OCI-LY1 (cell line): ENCODE measurements at regions not wholly inside any gene's neighbourhood (a gene's known extent, or its start where the extent isn't known, plus 50 kb on each side); places are given as distances from the start of the nearest gene placed in this dataset.

Source experiments
- EZH2 ChIP-seq: fragments of 200-600 bp; sonication (generic), shearing (Covaris generic); IDR thresholded peaks from 2 replicates; pipeline ENCODE4 v1.8.0; 2017; ENCODE audit warnings: borderline replicate concordance, mixed run types, mild to moderate bottlenecking, antibody characterized with exemption, low read length, moderate library complexity, mixed read lengths
- TF ChIP-seq, protein P1 (sequence below): fragments of 200-600 bp; sonication (generic), shearing (Covaris generic); IDR thresholded peaks from 2 replicates; pipeline ENCODE4 v1.5.1; 2017; ENCODE audit warnings: mild to moderate bottlenecking, antibody characterized with exemption, low read length, moderate library complexity, mixed read lengths

DNA sequence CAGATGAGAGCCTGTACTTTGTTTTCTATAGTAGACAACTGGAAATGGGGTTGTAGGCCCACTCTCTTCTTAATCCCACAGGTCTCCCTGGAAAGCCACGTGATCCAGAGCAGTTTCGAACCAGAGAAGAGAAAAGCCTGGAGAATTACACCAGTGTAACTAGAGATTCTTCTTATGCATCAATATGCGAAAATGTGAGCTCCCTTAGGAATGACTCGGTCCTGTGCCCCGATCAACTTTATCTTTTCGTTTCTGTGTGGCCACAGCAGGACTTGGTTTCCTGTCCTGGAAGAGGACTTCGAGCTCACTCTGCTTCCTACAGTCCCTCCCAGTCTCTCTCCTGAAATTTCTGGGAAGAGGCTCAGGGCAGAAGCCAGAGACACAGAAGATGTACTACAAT lies 73.8 kb upstream of the TPM1 start:
- TF ChIP-seq, protein P1, sequence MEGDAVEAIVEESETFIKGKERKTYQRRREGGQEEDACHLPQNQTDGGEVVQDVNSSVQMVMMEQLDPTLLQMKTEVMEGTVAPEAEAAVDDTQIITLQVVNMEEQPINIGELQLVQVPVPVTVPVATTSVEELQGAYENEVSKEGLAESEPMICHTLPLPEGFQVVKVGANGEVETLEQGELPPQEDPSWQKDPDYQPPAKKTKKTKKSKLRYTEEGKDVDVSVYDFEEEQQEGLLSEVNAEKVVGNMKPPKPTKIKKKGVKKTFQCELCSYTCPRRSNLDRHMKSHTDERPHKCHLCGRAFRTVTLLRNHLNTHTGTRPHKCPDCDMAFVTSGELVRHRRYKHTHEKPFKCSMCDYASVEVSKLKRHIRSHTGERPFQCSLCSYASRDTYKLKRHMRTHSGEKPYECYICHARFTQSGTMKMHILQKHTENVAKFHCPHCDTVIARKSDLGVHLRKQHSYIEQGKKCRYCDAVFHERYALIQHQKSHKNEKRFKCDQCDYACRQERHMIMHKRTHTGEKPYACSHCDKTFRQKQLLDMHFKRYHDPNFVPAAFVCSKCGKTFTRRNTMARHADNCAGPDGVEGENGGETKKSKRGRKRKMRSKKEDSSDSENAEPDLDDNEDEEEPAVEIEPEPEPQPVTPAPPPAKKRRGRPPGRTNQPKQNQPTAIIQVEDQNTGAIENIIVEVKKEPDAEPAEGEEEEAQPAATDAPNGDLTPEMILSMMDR = no peak
- no peak for TF ChIP-seq EZH2
